HEK293T (cell line): ENCODE measurements at regions not wholly inside any gene's neighbourhood (a gene's known extent, or its start where the extent isn't known, plus 50 kb on each side); places are given as distances from the start of the nearest gene placed in this dataset.

Experiments
- BHLHE40 ChIP-seq: fragments of 450-650 bp; IDR thresholded peaks from 2 replicates; pipeline ENCODE4 v1.6.1; 2016; ENCODE audit warnings: mild to moderate bottlenecking, moderate library complexity, borderline replicate concordance
- LEF1 ChIP-seq: fragments of 450-650 bp; IDR thresholded peaks from 2 replicates; pipeline ENCODE4 v1.6.1; 2017; ENCODE audit warnings: mild to moderate bottlenecking, borderline replicate concordance

DNA sequence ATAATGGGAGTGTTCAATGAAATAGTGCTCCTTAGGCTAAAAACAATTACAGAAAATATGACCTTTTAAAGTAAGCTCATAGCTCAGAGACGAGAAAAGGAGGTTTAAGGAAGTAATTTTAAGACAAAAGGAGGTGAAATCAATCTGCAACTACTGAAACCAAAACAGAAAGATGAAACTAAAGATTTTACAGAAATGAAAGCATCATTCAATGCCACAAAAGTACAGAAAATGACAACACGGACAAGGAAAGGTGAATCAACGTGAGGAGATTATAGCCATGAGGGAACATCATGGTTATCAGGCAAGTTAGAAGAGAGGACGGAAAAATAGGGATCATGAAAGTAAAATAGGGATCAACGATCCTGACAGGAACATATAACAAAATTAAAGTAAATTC lies 745.2 kb downstream of the PCDH17 start:
- TF ChIP-seq BHLHE40 (no peak), LEF1 (no peak)
